ENCODE measurements at regions not wholly inside any gene's neighbourhood (a gene's known extent, or its start where the extent isn't known, plus 50 kb on each side); places are given as distances from the start of the nearest gene placed in this dataset.

- no peak overlapping the region for H3K4me3 ChIP-seq (ENCODE audit: control insufficient read depth, low read depth, low read length)
- TF ChIP-seq, protein P1, sequence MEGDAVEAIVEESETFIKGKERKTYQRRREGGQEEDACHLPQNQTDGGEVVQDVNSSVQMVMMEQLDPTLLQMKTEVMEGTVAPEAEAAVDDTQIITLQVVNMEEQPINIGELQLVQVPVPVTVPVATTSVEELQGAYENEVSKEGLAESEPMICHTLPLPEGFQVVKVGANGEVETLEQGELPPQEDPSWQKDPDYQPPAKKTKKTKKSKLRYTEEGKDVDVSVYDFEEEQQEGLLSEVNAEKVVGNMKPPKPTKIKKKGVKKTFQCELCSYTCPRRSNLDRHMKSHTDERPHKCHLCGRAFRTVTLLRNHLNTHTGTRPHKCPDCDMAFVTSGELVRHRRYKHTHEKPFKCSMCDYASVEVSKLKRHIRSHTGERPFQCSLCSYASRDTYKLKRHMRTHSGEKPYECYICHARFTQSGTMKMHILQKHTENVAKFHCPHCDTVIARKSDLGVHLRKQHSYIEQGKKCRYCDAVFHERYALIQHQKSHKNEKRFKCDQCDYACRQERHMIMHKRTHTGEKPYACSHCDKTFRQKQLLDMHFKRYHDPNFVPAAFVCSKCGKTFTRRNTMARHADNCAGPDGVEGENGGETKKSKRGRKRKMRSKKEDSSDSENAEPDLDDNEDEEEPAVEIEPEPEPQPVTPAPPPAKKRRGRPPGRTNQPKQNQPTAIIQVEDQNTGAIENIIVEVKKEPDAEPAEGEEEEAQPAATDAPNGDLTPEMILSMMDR (IDR thresholded peaks at IDR 0.05; ENCODE audit: control insufficient read depth, insufficient read depth, low read depth, low read length, missing control alignments), result no peak
- DNase-seq (ENCODE audit: low read depth), result no peak
Measured at GRCh38 chr2:5588601-5589000, 103.6 kb upstream of the SOX11 start.

GRCh38 chr2:5589183-5589582 is 103.0 kb upstream of the SOX11 start:
- H3K4me3 ChIP-seq (ENCODE audit: control insufficient read depth, low read depth, low read length), result no peak overlapping the region
- TF ChIP-seq, protein P1 (IDR thresholded peaks at IDR 0.05; ENCODE audit: control insufficient read depth, insufficient read depth, low read depth, low read length, missing control alignments), result no peak
- no peak for DNase-seq (ENCODE audit: low read depth)

DNA sequence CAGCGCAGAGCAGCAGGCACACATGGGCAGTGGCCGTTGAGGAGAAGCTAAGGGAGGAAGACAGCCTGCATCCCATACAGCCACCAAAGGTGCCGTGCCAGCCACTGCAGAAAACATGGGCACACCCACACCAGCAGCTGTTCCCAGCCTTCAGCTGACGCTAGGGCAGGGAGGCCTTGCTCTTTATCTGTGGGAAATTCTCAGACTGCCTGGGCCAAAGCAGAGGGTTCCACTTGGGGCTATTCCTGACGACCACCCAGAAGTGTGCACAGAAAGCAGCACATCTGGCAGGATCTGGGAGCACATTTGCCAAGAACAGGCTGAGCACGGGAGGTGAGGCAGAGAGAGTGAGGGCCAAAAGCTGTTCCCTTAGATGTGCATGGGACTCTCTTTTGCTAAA is 101.3 kb upstream of the SOX11 start:
- H3K4me3 ChIP-seq (ENCODE audit: control insufficient read depth, low read depth, low read length), result no peak overlapping the region
- TF ChIP-seq, protein P1 (IDR thresholded peaks at IDR 0.05; ENCODE audit: control insufficient read depth, insufficient read depth, low read depth, low read length, missing control alignments), result no peak
- no peak for DNase-seq (ENCODE audit: low read depth)

- TF ChIP-seq, protein P1 (IDR thresholded peaks at IDR 0.05; ENCODE audit: control insufficient read depth, insufficient read depth, low read depth, low read length, missing control alignments), result no peak
- no peak for DNase-seq (ENCODE audit: low read depth)
- no peak overlapping the region for H3K4me3 ChIP-seq (ENCODE audit: control insufficient read depth, low read depth, low read length)
Measured at GRCh38 chr2:5592916-5593315, 99.3 kb upstream of the SOX11 start.

- TF ChIP-seq, protein P1 (IDR thresholded peaks at IDR 0.05; ENCODE audit: control insufficient read depth, insufficient read depth, low read depth, low read length, missing control alignments), result no peak
- H3K4me3 ChIP-seq (ENCODE audit: control insufficient read depth, low read depth, low read length), result no peak overlapping the region
- no peak for DNase-seq (ENCODE audit: low read depth)
Measured at GRCh38 chr2:5594249-5594695, 97.9 kb upstream of the SOX11 start.

DNA sequence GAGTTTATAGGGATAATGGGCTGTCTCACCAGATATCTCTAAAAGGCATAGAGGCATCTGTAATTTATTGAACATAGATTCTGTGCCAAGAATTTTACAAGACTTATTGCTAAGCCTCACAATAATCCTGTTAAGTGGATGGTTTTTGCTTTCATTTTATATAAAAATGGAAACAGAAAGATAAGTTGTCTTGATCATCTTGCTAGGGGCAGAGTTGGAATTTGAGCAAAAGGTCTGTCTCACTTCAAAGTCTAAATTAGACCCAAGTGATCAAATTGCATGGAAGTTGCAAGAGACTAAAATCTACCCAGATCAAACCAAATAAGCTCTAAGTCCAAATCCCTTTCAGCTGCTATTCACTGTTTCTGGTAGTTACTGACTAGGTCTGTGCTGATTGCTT is 95.3 kb upstream of the SOX11 start:
- no peak overlapping the region for H3K4me3 ChIP-seq (ENCODE audit: control insufficient read depth, low read depth, low read length)
- TF ChIP-seq, protein P1 (IDR thresholded peaks at IDR 0.05; ENCODE audit: control insufficient read depth, insufficient read depth, low read depth, low read length, missing control alignments), result no peak
- no peak for DNase-seq (ENCODE audit: low read depth)

DNA sequence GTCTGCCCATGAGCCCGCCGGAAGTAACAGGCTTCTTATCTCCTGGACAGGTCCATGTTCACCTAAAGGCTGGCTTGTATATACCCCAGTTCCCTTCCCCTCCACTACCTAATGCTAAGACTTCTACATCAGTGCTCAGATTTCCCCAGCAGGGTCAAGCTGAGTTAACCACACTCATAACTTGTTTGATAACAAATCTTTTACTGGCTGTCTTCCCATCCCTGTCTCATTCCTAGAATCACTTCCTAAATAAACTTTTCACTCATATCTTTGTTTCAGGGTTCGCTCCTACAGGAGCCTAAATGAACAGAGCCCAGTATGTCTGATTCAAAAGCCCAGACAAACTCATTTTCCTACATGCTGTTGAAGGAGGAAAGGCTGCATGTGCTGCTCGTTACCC is 94.0 kb upstream of the SOX11 start:
- no peak overlapping the region for H3K4me3 ChIP-seq (ENCODE audit: control insufficient read depth, low read depth, low read length)
- DNase-seq (ENCODE audit: low read depth), result no peak

More for the DNA sequence above, 94.0 kb upstream of the SOX11 start:
- TF ChIP-seq, protein P1 (IDR thresholded peaks at IDR 0.05; ENCODE audit: control insufficient read depth, insufficient read depth, low read depth, low read length, missing control alignments), result no peak
